ENCODE measurements at regions not wholly inside any gene's neighbourhood (a gene's known extent, or its start where the extent isn't known, plus 50 kb on each side); places are given as distances from the start of the nearest gene placed in this dataset.

GRCh38 chr5:30693326-30693725 lies 500.2 kb upstream of the CDH6 start:
- WGBS, 2 experiments (ENCODE audit: extremely low coverage in 1 of 2, insufficient coverage in 1 of 2, insufficient read length in 1 of 2, insufficient replicate concordance in 2 of 2, low coverage in 1 of 2, low lambda C conversion rate in 2 of 2, missing lambda C conversion rate in 1 of 2), result 84% methylated on average over 2 of the region's 2 CpGs; no CpG with 5 or more reads in 1 of the 2 experiments
- ChIA-PET POLR2A (ENCODE audit: partially characterized antibody) (no interaction called here), CTCF (ENCODE audit: partially characterized antibody) (interaction anchor here (0.6 to 1.9 kb wide), 7 partner anchors 11 to 103 kb away, joined by 3 to 4 read pairs (median 3); no protein-coding TSS in a partner anchor)
- Histone ChIP-seq H3K9me3 (ENCODE audit: insufficient read depth in 2 of 2, low read depth in 1 of 2, low read length in 1 of 2) (peaks cover 0 to 3% of the 10 kb centered on the region in 2 experiments; a peak in 1 of 4 replicates), H4K8ac (ENCODE audit: extremely low read depth, insufficient read depth, low read length) (no peak overlapping the region), H2AFZ (ENCODE audit: low read length) (no peak overlapping the region), H3K4me2 (ENCODE audit: insufficient read depth in 1 of 2, low read depth in 2 of 2, low read length in 2 of 2) (no peak overlapping the region), H2BK20ac (ENCODE audit: low read length) (no peak overlapping the region), H2AK5ac (ENCODE audit: low read depth, low read length) (no peak overlapping the region), H3K56ac (replicated peaks; ENCODE audit: insufficient read length, low read depth, low read length) (no peak overlapping the region), H3K36me3 (ENCODE audit: control insufficient read depth in 2 of 4, insufficient read depth in 4 of 4, low read length in 3 of 4) (no peaks in the 10 kb centered on the region), H3K23me2 (ENCODE audit: low read depth, low read length) (peaks cover 2% of the 10 kb centered on the region; the same call in 1 of the 2 replicates), H3K4me3 (ENCODE audit: extremely low read depth in 1 of 4, insufficient read depth in 2 of 4, low read depth in 3 of 4, low read length in 4 of 4) (no peak overlapping the region), H2BK5ac (ENCODE audit: low read depth, low read length) (no peak overlapping the region), H3K79me2 (ENCODE audit: control insufficient read depth in 1 of 2, insufficient read depth in 2 of 2, low read length in 2 of 2) (no peaks in the 10 kb centered on the region), H3K27me3 (replicated peaks in 1 of 4; ENCODE audit: control insufficient read depth in 3 of 4, extremely low read depth in 1 of 4, insufficient read depth in 3 of 4, low read length in 3 of 4) (no peaks in the 10 kb centered on the region), H2BK12ac (ENCODE audit: low read depth, low read length) (no peak overlapping the region), H3K4me1 (replicated peaks in 1 of 4; ENCODE audit: control insufficient read depth in 3 of 4, insufficient read depth in 4 of 4, low read length in 3 of 4) (no peaks in the 10 kb centered on the region), H4K20me1 (replicated peaks in 1 of 2; ENCODE audit: control insufficient read depth in 1 of 2, insufficient read depth in 2 of 2, low read length in 2 of 2) (no peaks in the 10 kb centered on the region), H3K23ac (ENCODE audit: insufficient read length) (no peak overlapping the region), H3K79me1 (ENCODE audit: low read depth, low read length) (no peaks in the 10 kb centered on the region), H3K14ac (ENCODE audit: insufficient read length) (no peak overlapping the region), H4K91ac (replicated peaks; ENCODE audit: insufficient read length, low read length) (no peak overlapping the region), H4K5ac (ENCODE audit: insufficient read length, low read depth, low read length) (no peak overlapping the region), H3K18ac (ENCODE audit: extremely low read depth, low read length) (no peak overlapping the region), H3K4ac (replicated peaks; ENCODE audit: insufficient read length, low read depth, low read length) (no peak overlapping the region), H2BK15ac (ENCODE audit: low read length) (no peak overlapping the region), H3K27ac (ENCODE audit: low read depth, low read length) (no peak overlapping the region), H3K9ac (replicated peaks in 1 of 4; ENCODE audit: extremely low read depth in 1 of 4, low read depth in 3 of 4, low read length in 3 of 4) (no peak overlapping the region), H2BK120ac (replicated peaks; ENCODE audit: low read depth, low read length) (no peak overlapping the region)
- DNase-seq (ENCODE audit: low read depth in 1 of 2, low spot score in 2 of 2) (no peak), FAIRE-seq (no peak)
- TF ChIP-seq EZH2 (IDR thresholded peaks at IDR 0.05; ENCODE audit: low read depth, low read length, severe bottlenecking), result no peak
- TF ChIP-seq CTCF (IDR thresholded peaks at IDR 0.05; ENCODE audit: control extremely low read depth in 1 of 3, insufficient read depth in 1 of 3, low read depth in 1 of 3, low read length in 3 of 3), result no peak
- TF ChIP-seq CHD1 (IDR thresholded peaks at IDR 0.05; ENCODE audit: low read depth, low read length), result no peak

All from H1 (cell line).